Upper lobe of right lung (tissue), 1 donor: ENCODE measurements at regions not wholly inside any gene's neighbourhood (a gene's known extent, or its start where the extent isn't known, plus 50 kb on each side); places are given as distances from the start of the nearest gene placed in this dataset.

ENCODE experiments used
- ATAC-seq: fragments of 200-7000 bp; cut with Tn5 transposase; one replicate; pipeline ENCODE4 v1.9.1; 2020; ENCODE audit warnings: mild to moderate bottlenecking, moderate library complexity
- DNase-seq: peaks from one replicate; pipeline ENCODE4 v3.0.0-alpha.2; 2020
- H3K27ac ChIP-seq: fragments of 200-600 bp; one replicate; pipeline ENCODE4 v1.8.0; 2022
- H3K27me3 ChIP-seq: fragments of 200-600 bp; one replicate; pipeline ENCODE4 v1.8.0; 2022; ENCODE audit warnings: mild to moderate bottlenecking
- H3K36me3 ChIP-seq: fragments of 200-600 bp; one replicate; pipeline ENCODE4 v1.8.0; 2022
- H3K4me1 ChIP-seq: fragments of 200-600 bp; one replicate; pipeline ENCODE4 v1.8.0; 2022
- H3K4me3 ChIP-seq: fragments of 200-600 bp; one replicate; pipeline ENCODE4 v1.8.0; 2022; ENCODE audit warnings: mild to moderate bottlenecking
- H3K9me3 ChIP-seq: fragments of 200-600 bp; one replicate; pipeline ENCODE4 v1.8.0; 2022
- intact Hi-C: fragments of 100-400 bp; cut with DNase I; formaldehyde crosslinking; loops from one replicate; pipeline ENCODE4 v1.11.0; 2022
- TF ChIP-seq, protein P1 (sequence below): fragments of 200-600 bp; IDR thresholded peaks from one replicate; pipeline ENCODE4 v1.8.0; 2022; ENCODE audit warnings: antibody characterized with exemption
- donor health status: DM: no; HTN: yes; CAD: no; lungs with severe emphysema.

DNA sequence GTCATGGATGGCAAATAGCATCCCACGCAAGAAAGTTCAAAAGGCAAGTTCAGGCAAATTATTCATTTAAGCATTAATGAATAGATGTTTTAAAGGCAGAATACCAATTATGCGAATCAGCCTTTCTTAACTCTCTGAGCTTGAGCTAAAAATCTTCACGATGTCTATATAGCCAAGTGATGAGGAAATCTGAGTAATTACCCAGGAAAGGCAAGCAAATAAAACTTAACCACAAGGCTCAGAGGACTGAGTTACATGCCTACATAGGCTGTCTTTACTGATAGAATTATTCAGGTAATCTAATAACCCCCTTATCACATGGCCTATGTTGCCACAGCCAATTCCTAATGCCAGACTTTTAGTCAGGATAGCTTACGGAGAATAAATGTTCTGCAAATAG is 120.8 kb upstream of the MTAP start:
- Histone ChIP-seq H3K27me3 (peaks cover 12% of the 10 kb centered on the region), H3K4me3 (no peak overlapping the region), H3K9me3 (no peaks in the 10 kb centered on the region), H3K4me1 (no peaks in the 10 kb centered on the region), H3K36me3 (no peaks in the 10 kb centered on the region), H3K27ac (no peak overlapping the region)
- ATAC-seq (no peak), DNase-seq (no peak)
- intact Hi-C loops: no loop called here
- TF ChIP-seq, protein P1, sequence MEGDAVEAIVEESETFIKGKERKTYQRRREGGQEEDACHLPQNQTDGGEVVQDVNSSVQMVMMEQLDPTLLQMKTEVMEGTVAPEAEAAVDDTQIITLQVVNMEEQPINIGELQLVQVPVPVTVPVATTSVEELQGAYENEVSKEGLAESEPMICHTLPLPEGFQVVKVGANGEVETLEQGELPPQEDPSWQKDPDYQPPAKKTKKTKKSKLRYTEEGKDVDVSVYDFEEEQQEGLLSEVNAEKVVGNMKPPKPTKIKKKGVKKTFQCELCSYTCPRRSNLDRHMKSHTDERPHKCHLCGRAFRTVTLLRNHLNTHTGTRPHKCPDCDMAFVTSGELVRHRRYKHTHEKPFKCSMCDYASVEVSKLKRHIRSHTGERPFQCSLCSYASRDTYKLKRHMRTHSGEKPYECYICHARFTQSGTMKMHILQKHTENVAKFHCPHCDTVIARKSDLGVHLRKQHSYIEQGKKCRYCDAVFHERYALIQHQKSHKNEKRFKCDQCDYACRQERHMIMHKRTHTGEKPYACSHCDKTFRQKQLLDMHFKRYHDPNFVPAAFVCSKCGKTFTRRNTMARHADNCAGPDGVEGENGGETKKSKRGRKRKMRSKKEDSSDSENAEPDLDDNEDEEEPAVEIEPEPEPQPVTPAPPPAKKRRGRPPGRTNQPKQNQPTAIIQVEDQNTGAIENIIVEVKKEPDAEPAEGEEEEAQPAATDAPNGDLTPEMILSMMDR: no peak

DNA sequence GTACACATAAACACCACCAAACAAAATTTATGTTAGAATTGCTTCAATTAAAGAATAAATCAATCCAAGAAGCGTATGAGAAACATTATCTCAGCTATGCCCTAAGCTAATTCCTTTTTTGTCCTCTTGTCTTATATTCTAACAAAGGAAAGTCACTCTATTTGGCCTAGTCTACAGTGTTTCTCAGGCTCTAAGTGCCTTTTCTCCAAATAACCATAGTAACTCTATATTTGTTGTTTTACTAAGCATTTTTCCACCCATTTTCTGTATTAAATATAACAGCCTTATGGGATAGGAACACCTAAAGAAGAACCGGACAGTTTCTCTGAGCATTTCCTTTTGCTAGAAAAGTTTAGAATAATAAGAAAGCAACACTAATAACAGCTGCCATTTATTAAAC is 120.1 kb upstream of the MTAP start:
- Histone ChIP-seq H3K27me3 (peaks cover 8% of the 10 kb centered on the region), H3K36me3 (no peaks in the 10 kb centered on the region), H3K9me3 (no peaks in the 10 kb centered on the region), H3K4me1 (no peaks in the 10 kb centered on the region), H3K4me3 (no peak overlapping the region), H3K27ac (no peak overlapping the region)
- TF ChIP-seq, protein P1: no peak
- DNase-seq (no peak), ATAC-seq (no peak)
- intact Hi-C loops: no loop called here

DNA sequence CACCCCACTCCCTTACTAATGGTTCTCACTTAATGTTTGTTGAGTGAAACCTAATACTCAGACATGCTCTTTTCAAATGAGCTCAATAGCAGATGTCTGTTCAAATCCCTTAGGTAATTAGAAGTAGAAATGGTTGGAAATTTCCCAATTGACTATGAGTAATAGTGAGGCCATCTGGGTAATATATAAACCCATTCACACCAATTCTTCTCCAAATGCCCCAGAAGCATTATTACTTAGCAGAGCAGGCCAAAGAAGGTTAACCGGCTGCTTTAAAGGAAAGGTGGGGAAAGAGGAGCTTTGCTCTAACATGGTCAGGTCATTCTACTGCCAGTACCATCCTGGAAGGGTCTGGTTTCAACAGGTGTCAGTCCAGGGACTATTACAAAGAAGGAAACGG is 119.5 kb upstream of the MTAP start:
- no peak for ATAC-seq
- intact Hi-C loops: no loop called here
- no peaks in the 10 kb centered on the region for H3K4me1 ChIP-seq

DNA sequence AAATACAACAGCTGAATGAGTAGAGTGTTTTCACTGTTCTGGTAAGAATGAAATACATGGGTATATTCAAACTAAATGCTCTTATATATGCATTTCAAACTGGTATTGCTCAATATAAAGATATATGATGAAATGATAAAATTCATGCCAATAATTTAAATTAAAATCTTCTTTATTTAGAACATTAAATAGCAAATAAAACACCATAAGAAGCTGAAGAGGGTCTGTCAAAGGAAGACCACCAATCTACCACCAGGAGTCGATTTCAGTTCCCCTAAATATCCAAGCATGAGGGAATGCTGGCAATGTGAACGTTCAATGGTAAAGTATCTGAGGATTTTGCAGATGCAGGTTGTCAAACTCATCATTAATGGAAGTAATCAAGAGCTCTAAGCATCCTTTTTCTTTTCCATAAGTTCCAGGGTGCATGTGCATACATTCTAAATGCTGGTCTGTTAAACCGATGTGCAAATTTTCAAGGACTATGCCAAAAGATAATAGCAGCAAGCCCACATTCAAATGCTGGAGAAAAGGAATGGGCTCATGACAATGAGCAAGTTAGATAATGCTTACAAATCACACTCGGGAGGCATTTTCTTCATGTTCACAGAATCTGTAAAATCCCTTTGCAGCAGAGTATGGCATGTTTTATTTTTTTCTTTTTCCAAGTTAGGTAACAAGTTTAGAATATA is 118.8 kb upstream of the MTAP start:
- no peak for ATAC-seq
- Histone ChIP-seq H3K4me1 (no peaks in the 10 kb centered on the region), H3K9me3 (no peaks in the 10 kb centered on the region), H3K27me3 (no peaks in the 10 kb centered on the region), H3K27ac (no peak overlapping the region), H3K36me3 (no peaks in the 10 kb centered on the region), H3K4me3 (no peak overlapping the region)
- intact Hi-C loops: no loop called here
- no peak for DNase-seq
- TF ChIP-seq, protein P1: no peak

More for the DNA sequence above, 119.5 kb upstream of the MTAP start:
- Histone ChIP-seq H3K27ac (no peak overlapping the region), H3K4me3 (no peak overlapping the region), H3K36me3 (no peaks in the 10 kb centered on the region), H3K9me3 (no peaks in the 10 kb centered on the region), H3K27me3 (peaks cover 2% of the 10 kb centered on the region)
- TF ChIP-seq, protein P1: no peak
- DNase-seq: no peak

DNA sequence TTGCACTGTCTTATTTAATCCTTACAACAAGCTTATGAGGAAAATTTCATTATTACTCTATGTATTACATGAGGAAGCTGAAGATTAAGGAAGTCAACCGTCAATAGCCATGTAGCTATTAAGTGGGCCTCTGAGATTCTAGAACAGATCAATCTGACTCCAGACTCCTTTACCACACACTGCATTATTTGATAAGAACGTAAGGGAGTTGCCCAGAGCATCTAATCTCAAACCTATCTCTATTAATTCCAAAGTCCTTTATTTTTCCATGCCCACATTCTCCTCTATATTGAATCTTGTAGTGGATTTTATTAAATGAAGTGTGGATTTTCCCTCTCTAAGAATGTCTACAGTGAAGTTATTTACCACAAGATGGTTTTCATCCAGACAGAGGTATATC is 118.2 kb upstream of the MTAP start:
- TF ChIP-seq, protein P1: no peak
- no peak for ATAC-seq
- Histone ChIP-seq H3K4me1 (no peaks in the 10 kb centered on the region), H3K36me3 (no peaks in the 10 kb centered on the region), H3K9me3 (no peaks in the 10 kb centered on the region), H3K27me3 (no peaks in the 10 kb centered on the region), H3K4me3 (no peak overlapping the region), H3K27ac (no peak overlapping the region)
- DNase-seq: no peak
- intact Hi-C loops: no loop called here
